NCI-H1694 treated with DMSO at 0.1 percent for 48 hours (cell line): ENCODE measurements at regions not wholly inside any gene's neighbourhood (a gene's known extent, or its start where the extent isn't known, plus 50 kb on each side); places are given as distances from the start of the nearest gene placed in this dataset.
"Not testable (repeated sequence)": the region's sequence is repeated elsewhere in the genome, so short reads cannot be mapped to it uniquely, and the experiment has no call there.

Source experiments
- DNase-seq: peaks from one replicate; lab custom pipeline; 2025; lab: John Stamatoyannopoulos, UW

DNA sequence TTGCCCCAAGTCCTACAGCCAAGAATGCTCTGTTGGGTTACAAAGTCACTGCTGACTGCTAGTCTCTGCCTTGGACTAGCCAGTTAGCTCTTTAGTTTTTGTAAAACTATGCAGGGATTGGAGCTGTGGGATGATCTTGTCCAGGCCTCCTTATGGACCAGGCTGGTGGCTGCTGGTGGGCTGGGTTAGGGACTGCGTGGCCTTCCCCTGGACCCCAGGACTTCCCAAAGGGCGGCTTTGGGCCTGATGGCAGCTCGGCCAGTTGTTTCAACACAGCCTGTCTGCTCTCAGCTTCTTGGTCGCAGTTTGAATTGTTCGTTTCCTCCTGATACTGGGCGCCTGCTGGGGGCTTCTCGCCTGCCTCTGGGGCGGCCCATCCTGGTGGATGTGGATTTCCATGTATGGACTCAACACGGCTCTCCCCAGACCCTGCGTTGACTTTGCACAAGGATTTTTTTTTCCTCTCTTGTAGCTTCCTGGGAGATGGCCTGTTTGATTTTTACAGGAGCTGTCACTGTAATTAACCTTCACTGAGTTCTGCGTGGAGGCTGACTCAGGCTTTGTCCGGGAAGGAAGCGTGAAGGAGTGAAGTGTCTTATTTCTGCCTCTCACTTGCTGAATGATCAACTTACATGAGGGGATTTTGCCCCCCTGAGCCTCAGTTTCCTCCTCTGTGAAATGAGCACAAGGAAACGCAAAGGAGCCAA, 91.9 kb upstream of the NEURL1B start:
- no peak for DNase-seq

DNA sequence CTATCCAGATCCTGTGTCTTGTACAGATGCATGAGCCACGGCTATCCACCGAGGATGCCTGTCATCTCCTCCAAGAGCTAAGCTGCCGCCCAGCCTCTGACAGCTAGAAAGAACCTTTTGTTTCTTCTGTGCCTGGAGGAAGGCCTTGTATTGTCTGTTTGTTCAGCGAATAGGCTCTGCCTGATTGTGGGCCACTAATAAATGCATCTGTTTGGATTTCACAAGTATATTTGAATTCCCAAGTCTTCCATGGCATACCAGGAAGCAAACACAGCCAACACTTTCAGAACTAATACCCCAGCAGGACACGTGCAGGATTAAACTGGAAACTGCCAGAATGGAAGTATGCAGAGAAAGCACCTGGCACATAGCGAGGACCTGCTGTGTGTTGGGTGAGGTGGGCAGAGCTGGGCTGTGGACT, 92.7 kb upstream of the NEURL1B start:
- no peak for DNase-seq

DNA sequence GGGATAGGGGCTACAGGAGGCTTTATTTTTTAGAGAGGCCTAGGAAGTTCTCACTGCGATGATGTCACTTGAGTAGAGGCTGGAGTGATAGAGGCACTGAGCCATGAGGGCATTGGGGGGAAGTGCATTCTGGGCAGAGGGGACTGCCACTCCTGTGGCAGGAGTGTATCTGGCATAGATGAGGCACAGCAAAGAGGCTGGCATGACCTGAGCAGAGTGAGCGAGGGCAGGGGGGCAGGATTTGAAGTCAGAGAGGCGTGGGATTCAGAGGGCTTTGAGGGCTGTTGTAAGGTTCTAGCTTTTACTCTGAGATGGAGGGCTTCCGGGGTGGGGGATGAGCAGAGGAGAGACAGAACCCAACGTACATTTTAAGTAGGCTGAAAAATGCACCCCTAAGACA, 91.9 kb upstream of the SH3PXD2B start:
- DNase-seq = no peak

DNA sequence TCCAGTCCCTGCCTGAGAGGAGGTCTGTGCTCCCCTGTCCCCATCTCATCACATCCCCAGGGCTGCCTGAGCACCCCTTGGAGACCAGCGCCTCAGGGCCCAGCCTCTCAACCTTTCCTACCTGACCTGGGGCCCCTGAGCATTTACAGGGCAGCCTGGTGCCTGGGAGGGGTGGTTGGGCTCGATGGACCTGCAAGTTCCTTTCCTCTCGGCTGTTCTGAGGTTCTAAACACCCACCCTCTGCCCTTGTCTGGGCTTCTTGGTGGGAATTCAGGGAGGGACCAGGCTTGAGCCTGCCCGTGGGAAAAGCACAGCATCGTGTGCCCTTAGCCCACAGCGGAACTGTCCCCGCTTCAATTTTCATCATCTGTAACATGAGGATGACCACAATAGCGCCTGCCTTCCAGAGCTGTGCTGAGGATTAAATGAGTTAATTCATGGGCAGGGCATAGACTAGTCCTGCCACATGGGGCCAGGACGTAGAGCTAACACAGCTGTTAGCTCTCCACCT, 91.0 kb upstream of the SH3PXD2B start:
- no peak for DNase-seq

GRCh38 chr5:172544371-172545095, 90.2 kb upstream of the SH3PXD2B start:
- peak; percentile 85 for DNase-seq

- DNase-seq = no peak
Measured at GRCh38 chr5:172543484-172544298, 89.4 kb upstream of the SH3PXD2B start.

DNA sequence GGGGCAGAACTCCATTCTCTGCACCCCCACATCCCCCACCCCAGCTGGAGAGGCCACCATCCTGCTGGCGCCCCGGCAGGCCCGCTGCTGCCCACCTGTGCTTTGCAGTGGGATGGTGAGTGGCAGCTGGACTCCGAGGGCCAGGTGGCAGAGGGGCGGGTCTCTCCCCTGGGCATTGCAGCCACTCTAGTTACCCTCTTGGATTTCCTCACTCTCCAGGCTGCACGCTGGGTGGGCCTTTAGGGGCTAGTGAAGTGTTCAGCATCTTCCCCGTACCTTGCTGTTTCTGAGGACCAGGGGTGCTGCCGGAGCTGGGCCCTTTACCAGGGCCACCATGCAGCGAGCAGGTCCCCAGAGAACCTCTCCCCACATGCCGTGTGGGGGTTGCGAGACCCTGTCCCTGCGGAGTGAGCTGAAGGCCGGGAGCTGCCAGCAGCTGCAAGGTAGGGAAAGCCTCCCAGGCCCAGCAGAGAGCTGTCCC, 88.4 kb upstream of the SH3PXD2B start:
- DNase-seq = no peak

- DNase-seq = no peak
Measured at GRCh38 chr5:172541773-172542136, 87.4 kb upstream of the SH3PXD2B start.

- DNase-seq = no peak
Measured at GRCh38 chr5:172541099-172541772, 86.9 kb upstream of the SH3PXD2B start.

- no peak for DNase-seq
Measured at GRCh38 chr5:172540099-172540870, 86.0 kb upstream of the SH3PXD2B start.

DNA sequence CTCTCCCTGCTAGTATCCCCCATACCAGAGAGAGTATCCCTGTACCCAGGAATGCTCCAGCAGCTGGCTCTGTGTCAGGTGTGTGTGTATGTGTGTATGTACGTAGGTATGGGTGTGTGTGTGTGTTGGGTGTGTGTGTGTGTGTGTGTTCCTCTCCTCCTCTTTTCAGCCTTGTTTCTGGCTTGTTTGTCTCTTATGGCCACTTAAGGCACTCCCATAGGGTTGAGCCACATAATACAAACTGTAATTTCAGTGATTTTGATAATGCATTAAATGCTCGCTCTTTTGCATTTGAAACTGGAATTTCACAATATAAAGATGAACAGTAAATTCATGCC, 80.8 kb upstream of the SH3PXD2B start:
- DNase-seq = no peak

- no peak for DNase-seq
Measured at GRCh38 chr5:172534229-172535107, 80.1 kb upstream of the SH3PXD2B start.

- no peak for DNase-seq
Measured at GRCh38 chr5:172533399-172534228, 79.3 kb upstream of the SH3PXD2B start.

GRCh38 chr5:172533058-172533398, 78.7 kb upstream of the SH3PXD2B start:
- no peak for DNase-seq

GRCh38 chr5:172532439-172532838, 78.1 kb upstream of the SH3PXD2B start:
- not testable (repeated sequence) for DNase-seq

GRCh38 chr5:172531704-172532026, 77.3 kb upstream of the SH3PXD2B start:
- no peak for DNase-seq

DNA sequence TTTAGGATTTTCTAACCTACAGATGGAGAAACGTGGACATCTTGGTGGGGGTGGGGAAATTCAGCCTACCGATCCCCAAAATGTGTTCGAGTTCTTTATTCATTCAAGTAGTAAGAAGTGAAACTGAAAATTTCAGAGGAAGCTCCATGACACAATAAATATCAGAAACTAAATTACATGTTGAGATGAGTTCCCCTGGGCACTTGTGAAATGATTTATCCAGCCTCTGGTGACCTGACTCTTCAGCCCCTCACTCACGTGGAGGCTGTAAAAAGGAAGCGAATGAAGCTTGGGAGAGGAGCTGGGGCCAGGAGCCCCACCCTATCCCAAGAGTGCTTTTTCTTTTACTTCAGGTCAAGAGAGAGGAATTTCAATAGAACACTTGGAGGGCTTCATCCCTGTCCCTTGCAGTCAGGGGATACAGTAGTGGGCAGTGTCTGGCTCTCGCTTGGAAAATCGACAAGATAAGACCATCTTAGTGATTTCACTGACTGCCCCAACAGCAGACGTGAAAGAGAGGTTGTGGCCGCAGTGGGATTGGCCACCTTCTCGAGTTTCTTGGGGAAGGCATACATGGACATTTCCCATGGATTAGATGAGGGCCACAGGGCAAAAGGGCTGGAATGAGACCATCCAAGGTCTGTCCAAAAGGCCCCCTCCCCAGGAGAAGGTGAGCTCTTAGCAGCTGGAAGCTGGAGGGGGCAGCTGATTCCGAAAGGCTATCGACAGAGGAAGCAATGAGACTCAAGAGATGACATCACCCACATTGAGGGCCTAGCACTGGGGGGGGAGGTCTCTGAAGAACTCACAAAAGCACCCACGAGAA, 76.8 kb upstream of the SH3PXD2B start:
- no peak for DNase-seq

GRCh38 chr5:172530406-172530805, 76.1 kb upstream of the SH3PXD2B start:
- DNase-seq = no peak

DNA sequence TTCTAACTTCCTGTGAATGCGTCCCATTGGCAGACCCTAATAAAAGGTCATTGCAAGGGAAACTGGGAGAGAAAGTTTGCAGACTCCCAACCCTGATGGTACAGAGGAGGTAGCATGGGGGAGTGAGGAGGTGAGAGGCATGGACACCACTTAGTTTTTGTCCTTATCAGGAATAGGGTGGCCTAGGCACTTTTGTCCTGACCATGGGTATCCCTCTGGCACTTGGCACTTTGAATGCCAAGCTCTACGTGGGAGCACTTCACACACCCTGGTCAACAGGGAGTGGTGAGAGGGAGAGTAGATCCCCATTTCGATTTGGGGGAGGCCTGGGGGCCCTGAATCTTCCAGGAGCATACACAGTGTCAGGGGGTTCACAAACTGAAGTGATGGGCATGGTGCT, 75.6 kb upstream of the SH3PXD2B start:
- no peak for DNase-seq
